Neutrophil (primary cell): ENCODE measurements at regions not wholly inside any gene's neighbourhood (a gene's known extent, or its start where the extent isn't known, plus 50 kb on each side); places are given as distances from the start of the nearest gene placed in this dataset.

ENCODE experiments used
- H3K27ac ChIP-seq: fragments of 200-600 bp; sonication (generic); 2 replicates; pipeline ENCODE4 v1.5.1; 2016; ENCODE audit warnings: mild to moderate bottlenecking, moderate library complexity
- H3K27me3 ChIP-seq: fragments of 200-600 bp; sonication (generic); 2 replicates; pipeline ENCODE4 v1.6.0; 2016; ENCODE audit warnings: mild to moderate bottlenecking
- H3K36me3 ChIP-seq: fragments of 200-600 bp; sonication (generic); 2 replicates; pipeline ENCODE4 v1.5.1; 2017
- H3K4me1 ChIP-seq, 2 experiments: fragments of 200-600 bp in 1 of 2; sonication (generic) in 1 of 2; 1 replicate in 1 of 2; 2 replicates in 1 of 2; pipeline versions ENCODE4 v1.5.1 to v1.6.1; 2013 to 2016; ENCODE audit warnings: low read depth in 1 of 2, low read length in 1 of 2, mild to moderate bottlenecking in 1 of 2, moderate library complexity in 1 of 2; ENCODE audit not compliant: control insufficient read depth in 1 of 2, insufficient read depth in 1 of 2
- H3K4me3 ChIP-seq, 2 experiments: fragments of 200-600 bp in 1 of 2; sonication (generic) in 1 of 2; 1 replicate in 1 of 2; 2 replicates in 1 of 2; pipeline ENCODE4 v1.5.1; 2013 to 2016; ENCODE audit warnings: low read depth in 1 of 2, low read length in 1 of 2, mild to moderate bottlenecking in 1 of 2, moderate library complexity in 1 of 2
- H3K9me3 ChIP-seq: fragments of 200-600 bp; sonication (generic); 2 replicates; pipeline ENCODE4 v1.5.1; 2016
- CTCF ChIP-seq: fragments of 200-600 bp; sonication (generic); IDR thresholded peaks from 2 replicates; pipeline ENCODE4 v1.5.1; 2016; ENCODE audit warnings: antibody characterized with exemption

GRCh38 chr7:28316489-28316888, 95.8 kb upstream of the CREB5 start:
- Histone ChIP-seq H3K27me3 (peaks cover 75% of the 10 kb centered on the region), H3K36me3 (no peaks in the 10 kb centered on the region), H3K27ac (no peak overlapping the region), H3K4me3 (no peak overlapping the region), H3K9me3 (no peaks in the 10 kb centered on the region), H3K4me1 (no peaks in the 10 kb centered on the region)
- TF ChIP-seq CTCF = no peak

GRCh38 chr7:28318101-28318762, 94.1 kb upstream of the CREB5 start:
- Histone ChIP-seq H3K9me3 (no peaks in the 10 kb centered on the region), H3K4me1 (no peaks in the 10 kb centered on the region), H3K27me3 (peaks cover 61% of the 10 kb centered on the region), H3K27ac (no peak overlapping the region), H3K4me3 (no peak overlapping the region), H3K36me3 (no peaks in the 10 kb centered on the region)
- no peak for TF ChIP-seq CTCF

GRCh38 chr7:28323833-28324232, 88.5 kb upstream of the CREB5 start:
- H3K27me3 ChIP-seq = peaks cover 5% of the 10 kb centered on the region
- H3K4me3 ChIP-seq = no peak overlapping the region
- no peaks in the 10 kb centered on the region for H3K36me3 ChIP-seq
- no peaks in the 10 kb centered on the region for H3K9me3 ChIP-seq
- no peak for TF ChIP-seq CTCF
- no peak overlapping the region for H3K27ac ChIP-seq
- no peaks in the 10 kb centered on the region for H3K4me1 ChIP-seq

GRCh38 chr7:28328146-28328545, 84.2 kb upstream of the CREB5 start:
- TF ChIP-seq CTCF = no peak
- H3K4me1 ChIP-seq = no peaks in the 10 kb centered on the region

GRCh38 chr7:28328822-28329660, 83.3 kb upstream of the CREB5 start:
- no peak overlapping the region for H3K27ac ChIP-seq
- no peaks in the 10 kb centered on the region for H3K9me3 ChIP-seq
- no peak for TF ChIP-seq CTCF
- H3K4me1 ChIP-seq = no peaks in the 10 kb centered on the region
- H3K27me3 ChIP-seq = peaks cover 19% of the 10 kb centered on the region
- no peak overlapping the region for H3K4me3 ChIP-seq
- H3K36me3 ChIP-seq = no peaks in the 10 kb centered on the region

More at GRCh38 chr7:28328146-28328545, 84.2 kb upstream of the CREB5 start:
- no peak overlapping the region for H3K27ac ChIP-seq
- H3K9me3 ChIP-seq = no peaks in the 10 kb centered on the region
- H3K27me3 ChIP-seq = peaks cover 19% of the 10 kb centered on the region
- H3K4me3 ChIP-seq = no peak overlapping the region
- no peaks in the 10 kb centered on the region for H3K36me3 ChIP-seq
